Adrenal gland (tissue), 9 donors: ENCODE measurements at regions not wholly inside any gene's neighbourhood (a gene's known extent, or its start where the extent isn't known, plus 50 kb on each side); places are given as distances from the start of the nearest gene placed in this dataset.

Experiments used
- DNase-seq, 7 donors: peaks; one replicate each; pipeline ENCODE4 v3.0.0-alpha.2; 2019 to 2020
- H3K27ac ChIP-seq, 5 donors: fragments of 200-600 bp; sonication (generic) in 4 of 5; 1 replicate in 3 of 5; 2 replicates in 2 of 5; pipeline versions ENCODE4 v1.5.1 to v1.8.0; 2016 to 2020; ENCODE audit warnings: mild to moderate bottlenecking in 1 of 5
- H3K27me3 ChIP-seq: fragments of 200-600 bp; 2 replicates; pipeline ENCODE4 v1.8.0; 2021
- H3K36me3 ChIP-seq, 2 donors: fragments of 200-600 bp; replicated peaks in 1 of 2; 1 replicate in 1 of 2; 2 replicates in 1 of 2; pipeline versions ENCODE4 v1.5.1 to v1.8.0; 2018 to 2022
- H3K4me1 ChIP-seq, 2 donors: fragments of 200-600 bp; replicated peaks in 1 of 2; 1 replicate in 1 of 2; 2 replicates in 1 of 2; pipeline versions ENCODE4 v1.5.1 to v1.8.0; 2018 to 2021
- H3K4me3 ChIP-seq, 4 donors: fragments of 200-600 bp; sonication (generic) in 3 of 4; one replicate each; pipeline ENCODE4 v1.5.1; 2016 to 2018
- H3K9me3 ChIP-seq, 3 donors: fragments of 200-600 bp; sonication (generic) in 1 of 3; replicated peaks in 1 of 3; 1 replicate in 2 of 3; 2 replicates in 1 of 3; pipeline versions ENCODE4 v1.5.1 to v1.8.0; 2016 to 2021
- CTCF ChIP-seq, 6 experiments: fragments of 450-650 bp in 4 of 6; fragments of 200-600 bp in 2 of 6; sonication (generic) in 1 of 6; IDR thresholded peaks; 1 replicate in 5 of 6; 2 replicates in 1 of 6; pipeline versions ENCODE4 v1.5.1 to v1.8.0; 2016 to 2021; ENCODE audit warnings: antibody characterized with exemption in 6 of 6, mild to moderate bottlenecking in 2 of 6, moderate library complexity in 1 of 6
- POLR2A ChIP-seq, 2 donors: fragments of 450-650 bp; IDR thresholded peaks; one replicate each; pipeline ENCODE4 v1.6.1; 2017; ENCODE audit warnings: antibody characterized with exemption in 2 of 2, mild to moderate bottlenecking in 2 of 2, moderate library complexity in 1 of 2
- WGBS, 4 donors: extraction: QIAGEN DNeasy Blood & Tissue Kit in 2 of 4; methylation state at CpG; one replicate each; pipeline versions ENCODE4 v1.1.5 to v1.1.7; 2013 to 2017; 5-methylcytosine and 5-hydroxymethylcytosine counted together
- intact Hi-C, 2 donors: fragments of 100-400 bp; cut with DNase I; formaldehyde crosslinking; loops; one replicate each; pipeline versions ENCODE4 v1.14.1 to v1.15.0; 2022 to 2023
- donor health status: healthy with polysubstance abuse.
- donor health status: Bipolar disorder and iron deficiency.
- donor health status: DM: yes; HTN: yes; CAD: no.
- donor health status: DM: no; HTN: no; CAD: no.
- donor health status: DM: no; HTN: no; CAD: no.

GRCh38 chr10:44153918-44154670 lies 230.8 kb downstream of the CXCL12 start:
- H3K27ac ChIP-seq, result no peak overlapping the region
- H3K4me3 ChIP-seq, result no peak overlapping the region
- no peak for TF ChIP-seq CTCF (IDR thresholded peaks at IDR 0.05)
- no peak for TF ChIP-seq POLR2A (IDR thresholded peaks at IDR 0.05)
- no peak for DNase-seq
- no peaks in the 10 kb centered on the region for H3K36me3 ChIP-seq
- no peaks in the 10 kb centered on the region for H3K4me1 ChIP-seq
- 76 to 86% (median 83%) methylated on average over 5 of the region's 5 CpGs for WGBS, 4 donors
- H3K27me3 ChIP-seq, result no peaks in the 10 kb centered on the region
- intact Hi-C loops, result no loop called here
- H3K9me3 ChIP-seq, result no peaks in the 10 kb centered on the region

- DNase-seq, result no peak
- Histone ChIP-seq H3K9me3 (no peaks in the 10 kb centered on the region), H3K4me1 (no peaks in the 10 kb centered on the region), H3K36me3 (no peaks in the 10 kb centered on the region), H3K27ac (no peak overlapping the region), H3K27me3 (no peaks in the 10 kb centered on the region), H3K4me3 (no peak overlapping the region)
- intact Hi-C loops, result no loop called here
- TF ChIP-seq POLR2A (IDR thresholded peaks at IDR 0.05) (no peak), CTCF (IDR thresholded peaks at IDR 0.05) (no peak)
Measured at GRCh38 chr10:44143556-44143955, 241.3 kb downstream of the CXCL12 start.

GRCh38 chr10:44132361-44133289 lies 252.3 kb downstream of the CXCL12 start:
- no peak overlapping the region for H3K4me3 ChIP-seq
- H3K9me3 ChIP-seq, result no peaks in the 10 kb centered on the region
- intact Hi-C loops, result no loop called here
- no peak for DNase-seq
- no peak overlapping the region for H3K27ac ChIP-seq
- H3K36me3 ChIP-seq, result no peaks in the 10 kb centered on the region
- no peaks in the 10 kb centered on the region for H3K27me3 ChIP-seq
- WGBS, 4 donors, result 83 to 84% (median 84%) methylated on average over 10 to 11 of the region's 11 CpGs
- H3K4me1 ChIP-seq, result no peaks in the 10 kb centered on the region
- TF ChIP-seq POLR2A (IDR thresholded peaks at IDR 0.05) (no peak), CTCF (IDR thresholded peaks at IDR 0.05) (no peak)

GRCh38 chr10:44126291-44126717 lies 258.6 kb downstream of the CXCL12 start:
- DNase-seq, result no peak
- TF ChIP-seq POLR2A (IDR thresholded peaks at IDR 0.05) (no peak), CTCF (IDR thresholded peaks at IDR 0.05) (no peak)
- H3K4me3 ChIP-seq, result no peak overlapping the region
- H3K27me3 ChIP-seq, result no peaks in the 10 kb centered on the region
- 70 to 85% (median 78%) methylated on average over 5 of the region's 5 CpGs for WGBS, 4 donors
- no peak overlapping the region for H3K27ac ChIP-seq
- no peaks in the 10 kb centered on the region for H3K9me3 ChIP-seq
- intact Hi-C loops, result no loop called here
- no peaks in the 10 kb centered on the region for H3K36me3 ChIP-seq
- H3K4me1 ChIP-seq, result no peaks in the 10 kb centered on the region
